Neural cell (in vitro differentiated cells): ENCODE measurements at regions not wholly inside any gene's neighbourhood (a gene's known extent, or its start where the extent isn't known, plus 50 kb on each side); places are given as distances from the start of the nearest gene placed in this dataset.

Experiments used
- H2AFZ ChIP-seq: fragments of 200-600, 300-800 bp; sonication (generic), shearing (Covaris generic); 2 replicates; pipeline ENCODE4 v1.6.0; 2014; ENCODE audit warnings: low read depth, mild to moderate bottlenecking, antibody characterized with exemption, low read length, moderate library complexity
- H3F3A ChIP-seq: fragments of 200-600 bp; shearing (Covaris generic); 2 replicates; pipeline ENCODE4 v1.6.1; 2016; ENCODE audit warnings: mild to moderate bottlenecking, moderate library complexity, mixed read lengths, antibody characterized with exemption, low read length; ENCODE audit not compliant: insufficient read depth, poor library complexity, severe bottlenecking
- H3K27ac ChIP-seq: fragments of 200-600, 300-800 bp; sonication (generic), shearing (Covaris generic); 2 replicates; pipeline ENCODE4 v1.5.1; 2014; ENCODE audit warnings: mild to moderate bottlenecking, low read length, moderate library complexity
- H3K27me3 ChIP-seq: fragments of 300-800, 200-600 bp; sonication (generic), shearing (Covaris generic); 2 replicates; pipeline ENCODE4 v1.6.0; 2014; ENCODE audit warnings: mild to moderate bottlenecking, low read depth, low read length, moderate library complexity; ENCODE audit not compliant: insufficient read depth
- H3K36me3 ChIP-seq: fragments of 300-800, 200-600 bp; sonication (generic), shearing (Covaris generic); 2 replicates; pipeline ENCODE4 v1.5.1; 2014; ENCODE audit warnings: mild to moderate bottlenecking, antibody characterized with exemption, low read length, moderate library complexity; ENCODE audit not compliant: insufficient read depth
- H3K4me2 ChIP-seq: fragments of 300-800, 200-600 bp; sonication (generic), shearing (Covaris generic); 2 replicates; pipeline ENCODE4 v1.6.0; 2014; ENCODE audit warnings: mild to moderate bottlenecking, low read length
- H3K4me3 ChIP-seq: fragments of 300-800, 200-600 bp; sonication (generic), shearing (Covaris generic); 2 replicates; pipeline ENCODE4 v1.5.1; 2014; ENCODE audit warnings: mild to moderate bottlenecking, low read length, moderate library complexity
- H3K79me2 ChIP-seq: fragments of 200-600 bp; shearing (Covaris generic); replicated peaks from 2 replicates; pipeline ENCODE4 v1.6.0; 2014; ENCODE audit warnings: mild to moderate bottlenecking, low read length, moderate library complexity; ENCODE audit not compliant: insufficient read depth
- H3K9ac ChIP-seq: fragments of 300-800, 200-600 bp; sonication (generic), shearing (Covaris generic); 2 replicates; pipeline ENCODE4 v1.6.1; 2016; ENCODE audit warnings: mild to moderate bottlenecking, low read length, mixed read lengths
- H3K9me2 ChIP-seq: fragments of 200-600 bp; shearing (Covaris generic); 2 replicates; pipeline ENCODE4 v1.6.1; 2016; ENCODE audit warnings: mild to moderate bottlenecking, low read length, mixed read lengths; ENCODE audit not compliant: insufficient read depth
- H3K9me3 ChIP-seq: fragments of 200-600, 300-800 bp; sonication (generic), shearing (Covaris generic); 2 replicates; pipeline ENCODE4 v1.6.1; 2016; ENCODE audit warnings: mild to moderate bottlenecking, mixed run types, low read length, moderate library complexity, mixed read lengths
- H4K20me1 ChIP-seq: fragments of 200-600 bp; shearing (Covaris generic); 2 replicates; pipeline ENCODE4 v1.6.1; 2016; ENCODE audit warnings: mild to moderate bottlenecking, mixed run types; ENCODE audit not compliant: insufficient read depth
- EP300 ChIP-seq: fragments of 450-650 bp; conservative IDR thresholded peaks from 2 replicates; pipeline ENCODE4 v1.6.1; 2014; ENCODE audit warnings: antibody characterized with exemption, mild to moderate bottlenecking, moderate library complexity; ENCODE audit not compliant: poor library complexity, severe bottlenecking
- EZH2 ChIP-seq: fragments of 200-600, 300-800 bp; shearing (Covaris generic), sonication (generic); IDR thresholded peaks from 2 replicates; pipeline ENCODE4 v1.6.1; 2014; ENCODE audit warnings: antibody characterized with exemption, low read length, borderline replicate concordance, mild to moderate bottlenecking; ENCODE audit not compliant: insufficient read depth, poor library complexity, severe bottlenecking
- MXI1 ChIP-seq: fragments of 450-650 bp; conservative IDR thresholded peaks from 2 replicates; pipeline ENCODE4 v1.6.1; 2014; ENCODE audit warnings: antibody characterized with exemption, mild to moderate bottlenecking; ENCODE audit not compliant: poor library complexity, severe bottlenecking
- POLR2AphosphoS5 ChIP-seq: IDR thresholded peaks from 2 replicates; pipeline ENCODE4 v1.6.1; 2012
- RAD21 ChIP-seq: fragments of 450-650 bp; conservative IDR thresholded peaks from 2 replicates; pipeline ENCODE4 v1.6.1; 2014; ENCODE audit warnings: antibody characterized with exemption, mild to moderate bottlenecking, moderate library complexity
- SMC3 ChIP-seq: fragments of 450-650 bp; conservative IDR thresholded peaks from 2 replicates; pipeline ENCODE4 v1.6.1; 2014; ENCODE audit warnings: antibody characterized with exemption, mild to moderate bottlenecking, moderate library complexity; ENCODE audit not compliant: poor library complexity
- TAF1 ChIP-seq: IDR thresholded peaks from 2 replicates; pipeline ENCODE4 v1.6.1; 2012; ENCODE audit warnings: low read depth
- TF ChIP-seq, protein P1 (sequence below): fragments of 450-650 bp; IDR thresholded peaks from 2 replicates; pipeline ENCODE4 v1.5.1; 2014; ENCODE audit warnings: antibody characterized with exemption, mild to moderate bottlenecking, moderate library complexity; ENCODE audit not compliant: poor library complexity, severe bottlenecking
- TF ChIP-seq, protein P2 (sequence below): IDR thresholded peaks from 2 replicates; pipeline ENCODE4 v1.6.1; 2012; ENCODE audit warnings: borderline replicate concordance

- no peak overlapping the region for H3K9ac ChIP-seq
- H3K36me3 ChIP-seq = no peaks in the 10 kb centered on the region
- H3K9me3 ChIP-seq = no peaks in the 10 kb centered on the region
- no peak overlapping the region for H2AFZ ChIP-seq
- no peak overlapping the region for H3K4me3 ChIP-seq
- H3K27me3 ChIP-seq = no peaks in the 10 kb centered on the region
- H4K20me1 ChIP-seq = no peaks in the 10 kb centered on the region
- H3K79me2 ChIP-seq = no peaks in the 10 kb centered on the region
- H3K9me2 ChIP-seq = no peaks in the 10 kb centered on the region
- no peak for TF ChIP-seq SMC3
- H3K27ac ChIP-seq = no peak overlapping the region
- H3F3A ChIP-seq = no peaks in the 10 kb centered on the region
- H3K4me2 ChIP-seq = no peak overlapping the region
Measured at GRCh38 chr1:36620142-36620541, 137.4 kb upstream of the CSF3R start.

DNA sequence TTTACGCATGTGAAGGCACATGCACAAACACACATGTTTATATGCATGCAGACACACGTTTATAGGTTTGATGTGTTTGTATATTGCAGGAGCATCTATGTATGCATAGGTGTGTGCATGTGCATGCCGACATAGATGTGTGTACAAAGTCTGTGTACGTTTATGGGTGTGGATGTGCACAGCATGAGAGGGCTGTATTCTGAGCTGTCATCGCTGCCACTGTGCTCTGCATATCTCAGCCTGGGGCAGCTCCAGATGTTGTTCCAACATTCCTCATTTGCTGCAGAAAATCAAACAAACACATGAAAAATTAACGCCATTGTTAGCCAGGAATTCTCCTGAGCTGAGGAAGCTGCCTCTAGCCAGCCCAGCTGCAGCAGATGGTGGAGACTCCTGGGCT lies 132.3 kb upstream of the CSF3R start:
- TF ChIP-seq RAD21 = no peak
- TF ChIP-seq, protein P1, sequence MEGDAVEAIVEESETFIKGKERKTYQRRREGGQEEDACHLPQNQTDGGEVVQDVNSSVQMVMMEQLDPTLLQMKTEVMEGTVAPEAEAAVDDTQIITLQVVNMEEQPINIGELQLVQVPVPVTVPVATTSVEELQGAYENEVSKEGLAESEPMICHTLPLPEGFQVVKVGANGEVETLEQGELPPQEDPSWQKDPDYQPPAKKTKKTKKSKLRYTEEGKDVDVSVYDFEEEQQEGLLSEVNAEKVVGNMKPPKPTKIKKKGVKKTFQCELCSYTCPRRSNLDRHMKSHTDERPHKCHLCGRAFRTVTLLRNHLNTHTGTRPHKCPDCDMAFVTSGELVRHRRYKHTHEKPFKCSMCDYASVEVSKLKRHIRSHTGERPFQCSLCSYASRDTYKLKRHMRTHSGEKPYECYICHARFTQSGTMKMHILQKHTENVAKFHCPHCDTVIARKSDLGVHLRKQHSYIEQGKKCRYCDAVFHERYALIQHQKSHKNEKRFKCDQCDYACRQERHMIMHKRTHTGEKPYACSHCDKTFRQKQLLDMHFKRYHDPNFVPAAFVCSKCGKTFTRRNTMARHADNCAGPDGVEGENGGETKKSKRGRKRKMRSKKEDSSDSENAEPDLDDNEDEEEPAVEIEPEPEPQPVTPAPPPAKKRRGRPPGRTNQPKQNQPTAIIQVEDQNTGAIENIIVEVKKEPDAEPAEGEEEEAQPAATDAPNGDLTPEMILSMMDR = no peak
- no peak for TF ChIP-seq EP300
- no peak for TF ChIP-seq TAF1
- TF ChIP-seq, protein P2, sequence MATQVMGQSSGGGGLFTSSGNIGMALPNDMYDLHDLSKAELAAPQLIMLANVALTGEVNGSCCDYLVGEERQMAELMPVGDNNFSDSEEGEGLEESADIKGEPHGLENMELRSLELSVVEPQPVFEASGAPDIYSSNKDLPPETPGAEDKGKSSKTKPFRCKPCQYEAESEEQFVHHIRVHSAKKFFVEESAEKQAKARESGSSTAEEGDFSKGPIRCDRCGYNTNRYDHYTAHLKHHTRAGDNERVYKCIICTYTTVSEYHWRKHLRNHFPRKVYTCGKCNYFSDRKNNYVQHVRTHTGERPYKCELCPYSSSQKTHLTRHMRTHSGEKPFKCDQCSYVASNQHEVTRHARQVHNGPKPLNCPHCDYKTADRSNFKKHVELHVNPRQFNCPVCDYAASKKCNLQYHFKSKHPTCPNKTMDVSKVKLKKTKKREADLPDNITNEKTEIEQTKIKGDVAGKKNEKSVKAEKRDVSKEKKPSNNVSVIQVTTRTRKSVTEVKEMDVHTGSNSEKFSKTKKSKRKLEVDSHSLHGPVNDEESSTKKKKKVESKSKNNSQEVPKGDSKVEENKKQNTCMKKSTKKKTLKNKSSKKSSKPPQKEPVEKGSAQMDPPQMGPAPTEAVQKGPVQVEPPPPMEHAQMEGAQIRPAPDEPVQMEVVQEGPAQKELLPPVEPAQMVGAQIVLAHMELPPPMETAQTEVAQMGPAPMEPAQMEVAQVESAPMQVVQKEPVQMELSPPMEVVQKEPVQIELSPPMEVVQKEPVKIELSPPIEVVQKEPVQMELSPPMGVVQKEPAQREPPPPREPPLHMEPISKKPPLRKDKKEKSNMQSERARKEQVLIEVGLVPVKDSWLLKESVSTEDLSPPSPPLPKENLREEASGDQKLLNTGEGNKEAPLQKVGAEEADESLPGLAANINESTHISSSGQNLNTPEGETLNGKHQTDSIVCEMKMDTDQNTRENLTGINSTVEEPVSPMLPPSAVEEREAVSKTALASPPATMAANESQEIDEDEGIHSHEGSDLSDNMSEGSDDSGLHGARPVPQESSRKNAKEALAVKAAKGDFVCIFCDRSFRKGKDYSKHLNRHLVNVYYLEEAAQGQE = no peak
- no peak for TF ChIP-seq MXI1
- no peak for TF ChIP-seq EZH2
- TF ChIP-seq POLR2AphosphoS5 = no peak
- no peak for TF ChIP-seq SMC3
- Histone ChIP-seq H3F3A (no peaks in the 10 kb centered on the region), H3K9me3 (no peaks in the 10 kb centered on the region), H4K20me1 (no peaks in the 10 kb centered on the region), H3K79me2 (no peaks in the 10 kb centered on the region), H3K27ac (no peak overlapping the region), H2AFZ (no peak overlapping the region), H3K4me2 (no peak overlapping the region), H3K4me3 (no peak overlapping the region), H3K27me3 (no peaks in the 10 kb centered on the region), H3K36me3 (no peaks in the 10 kb centered on the region), H3K9me2 (no peaks in the 10 kb centered on the region), H3K9ac (no peak overlapping the region)

DNA sequence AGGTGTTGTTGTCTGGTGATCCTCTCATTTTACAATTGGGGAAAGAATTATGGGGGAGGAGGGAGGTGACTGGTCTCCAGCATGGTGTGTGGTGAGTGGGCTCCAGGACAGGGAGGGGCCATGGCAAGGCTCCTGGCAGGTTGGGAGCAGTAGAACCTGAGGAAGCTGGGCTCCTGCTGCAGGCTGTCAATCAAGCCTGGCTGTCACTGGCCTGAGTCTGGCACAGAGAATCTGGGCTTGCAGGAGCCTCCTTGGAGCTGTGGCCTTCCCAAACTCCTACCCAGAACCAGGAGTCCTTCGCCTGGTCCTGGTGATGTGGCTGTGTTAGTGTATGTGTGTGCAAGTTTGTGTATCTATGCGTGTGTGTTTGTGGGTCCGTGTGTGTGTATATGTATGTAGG lies 131.9 kb upstream of the CSF3R start:
- H3K79me2 ChIP-seq = no peaks in the 10 kb centered on the region
- no peaks in the 10 kb centered on the region for H3K9me3 ChIP-seq
- no peak overlapping the region for H3K4me2 ChIP-seq
- H3K9ac ChIP-seq = no peak overlapping the region
- H3K9me2 ChIP-seq = no peaks in the 10 kb centered on the region
- no peak overlapping the region for H3K27ac ChIP-seq
- no peaks in the 10 kb centered on the region for H4K20me1 ChIP-seq
- no peak overlapping the region for H2AFZ ChIP-seq
- no peaks in the 10 kb centered on the region for H3F3A ChIP-seq
- TF ChIP-seq SMC3 (no peak), TAF1 (no peak), EP300 (no peak), RAD21 (no peak)
- TF ChIP-seq, protein P1 = no peak
- H3K27me3 ChIP-seq = no peaks in the 10 kb centered on the region
- H3K4me3 ChIP-seq = no peak overlapping the region
- no peaks in the 10 kb centered on the region for H3K36me3 ChIP-seq
